ENCODE measurements at regions not wholly inside any gene's neighbourhood (a gene's known extent, or its start where the extent isn't known, plus 50 kb on each side); places are given as distances from the start of the nearest gene placed in this dataset.

GRCh38 chr2:103818176-103818575 is 1035.7 kb upstream of the POU3F3 start:
- Histone ChIP-seq H3K27ac (ENCODE audit: low read length) (no peak overlapping the region), H3K36me3 (ENCODE audit: control insufficient read depth, insufficient read depth, low read length) (no peaks in the 10 kb centered on the region), H3K9me3 (ENCODE audit: control insufficient read depth, insufficient read depth, low read length) (no peaks in the 10 kb centered on the region), H3K4me3 (ENCODE audit: low read length) (no peak overlapping the region), H3K27me3 (ENCODE audit: control insufficient read depth, insufficient read depth, low read length) (no peaks in the 10 kb centered on the region), H3K4me1 (ENCODE audit: control insufficient read depth, insufficient read depth, low read length) (no peaks in the 10 kb centered on the region)
- no peak for TF ChIP-seq CTCF (IDR thresholded peaks at IDR 0.05)
- H3K4me3 Mint-ChIP-seq: no peak overlapping the region
- no peaks in the 10 kb centered on the region for H3K27me3 Mint-ChIP-seq (ENCODE audit: low read depth in 2 of 2)
- DNase-seq: no peak
- peaks cover 5 to 16% of the 10 kb centered on the region in 2 donors for H3K9me3 Mint-ChIP-seq
- intact Hi-C loops (cut with micrococcal nuclease): no loop called here
- no peak for ATAC-seq
- H3K4me1 Mint-ChIP-seq: no peaks in the 10 kb centered on the region
- WGBS (ENCODE audit: insufficient coverage): no CpG with 5 or more reads among the region's 2 CpGs
- H3K27ac Mint-ChIP-seq: no peak overlapping the region
- no peaks in the 10 kb centered on the region for H3K36me3 Mint-ChIP-seq

GRCh38 chr2:103819599-103819998 is 1034.3 kb upstream of the POU3F3 start:
- 81% methylated on average over 3 of the region's 5 CpGs for WGBS (ENCODE audit: insufficient coverage)
- Mint-ChIP-seq H3K4me1 (no peaks in the 10 kb centered on the region), H3K9me3 (peaks cover 5 to 13% of the 10 kb centered on the region in 2 donors), H3K27me3 (ENCODE audit: low read depth in 2 of 2) (no peaks in the 10 kb centered on the region), H3K4me3 (no peak overlapping the region), H3K27ac (no peak overlapping the region), H3K36me3 (no peaks in the 10 kb centered on the region)
- Histone ChIP-seq H3K36me3 (ENCODE audit: control insufficient read depth, insufficient read depth, low read length) (no peaks in the 10 kb centered on the region), H3K9me3 (ENCODE audit: control insufficient read depth, insufficient read depth, low read length) (no peaks in the 10 kb centered on the region), H3K27me3 (ENCODE audit: control insufficient read depth, insufficient read depth, low read length) (no peaks in the 10 kb centered on the region), H3K4me1 (ENCODE audit: control insufficient read depth, insufficient read depth, low read length) (no peaks in the 10 kb centered on the region), H3K27ac (ENCODE audit: low read length) (no peak overlapping the region), H3K4me3 (ENCODE audit: low read length) (no peak overlapping the region)
- DNase-seq (no peak), ATAC-seq (no peak)
- intact Hi-C loops (cut with micrococcal nuclease): no loop called here
- no peak for TF ChIP-seq CTCF (IDR thresholded peaks at IDR 0.05)

GRCh38 chr2:103823847-103824246 is 1030.1 kb upstream of the POU3F3 start:
- DNase-seq (no peak), ATAC-seq (no peak)
- peaks cover 13 to 16% of the 10 kb centered on the region in 2 donors for H3K9me3 Mint-ChIP-seq
- Histone ChIP-seq H3K9me3 (ENCODE audit: control insufficient read depth, insufficient read depth, low read length) (no peaks in the 10 kb centered on the region), H3K27me3 (ENCODE audit: control insufficient read depth, insufficient read depth, low read length) (no peaks in the 10 kb centered on the region), H3K36me3 (ENCODE audit: control insufficient read depth, insufficient read depth, low read length) (no peaks in the 10 kb centered on the region), H3K4me3 (ENCODE audit: low read length) (no peak overlapping the region), H3K27ac (ENCODE audit: low read length) (no peak overlapping the region), H3K4me1 (ENCODE audit: control insufficient read depth, insufficient read depth, low read length) (no peaks in the 10 kb centered on the region)
- 78% methylated on average over 1 of the region's 1 CpG for WGBS (ENCODE audit: insufficient coverage)
- no peaks in the 10 kb centered on the region for H3K27me3 Mint-ChIP-seq (ENCODE audit: low read depth in 2 of 2)
- no peak for TF ChIP-seq CTCF (IDR thresholded peaks at IDR 0.05)
- H3K36me3 Mint-ChIP-seq: peaks cover 2% of the 10 kb centered on the region
- H3K27ac Mint-ChIP-seq: no peak overlapping the region
- intact Hi-C loops (cut with micrococcal nuclease): no loop called here
- H3K4me3 Mint-ChIP-seq: no peak overlapping the region
- H3K4me1 Mint-ChIP-seq: no peaks in the 10 kb centered on the region

GRCh38 chr2:103847276-103847675 is 1006.6 kb upstream of the POU3F3 start:
- Histone ChIP-seq H3K27me3 (ENCODE audit: control insufficient read depth, insufficient read depth, low read length) (no peaks in the 10 kb centered on the region), H3K4me1 (ENCODE audit: control insufficient read depth, insufficient read depth, low read length) (no peaks in the 10 kb centered on the region), H3K27ac (ENCODE audit: low read length) (no peak overlapping the region), H3K36me3 (ENCODE audit: control insufficient read depth, insufficient read depth, low read length) (no peaks in the 10 kb centered on the region), H3K4me3 (ENCODE audit: low read length) (no peak overlapping the region), H3K9me3 (ENCODE audit: control insufficient read depth, insufficient read depth, low read length) (no peaks in the 10 kb centered on the region)
- Mint-ChIP-seq H3K4me3 (no peak overlapping the region), H3K4me1 (no peaks in the 10 kb centered on the region), H3K27me3 (ENCODE audit: low read depth in 2 of 2) (no peaks in the 10 kb centered on the region), H3K9me3 (peaks cover 11 to 12% of the 10 kb centered on the region in 2 donors), H3K27ac (no peak overlapping the region), H3K36me3 (peaks cover 5% of the 10 kb centered on the region)
- ATAC-seq: no peak
- WGBS (ENCODE audit: insufficient coverage): 87% methylated on average over 2 of the region's 2 CpGs
- TF ChIP-seq CTCF (IDR thresholded peaks at IDR 0.05): no peak
- intact Hi-C loops (cut with micrococcal nuclease): no loop called here
- no peak for DNase-seq

All from natural killer cell (primary cell).